ENCODE measurements at regions not wholly inside any gene's neighbourhood (a gene's known extent, or its start where the extent isn't known, plus 50 kb on each side); places are given as distances from the start of the nearest gene placed in this dataset.

GRCh38 chr17:12421077-12421476, 244.6 kb upstream of the MYOCD start:
- Histone ChIP-seq H3K27me3 (ENCODE audit: control insufficient read depth, insufficient read depth, low read length, poor library complexity, severe bottlenecking) (no peaks in the 10 kb centered on the region), H3K4me1 (ENCODE audit: control insufficient read depth, insufficient read depth, low read length) (no peaks in the 10 kb centered on the region), H3K9me3 (ENCODE audit: control insufficient read depth, low read length) (no peaks in the 10 kb centered on the region), H3K4me3 (ENCODE audit: insufficient read depth, low read depth, low read length) (no peak overlapping the region), H3K36me3 (ENCODE audit: control insufficient read depth, insufficient read depth, low read length) (no peaks in the 10 kb centered on the region), H3K27ac (ENCODE audit: insufficient read depth, low read depth, low read length, poor library complexity, severe bottlenecking) (no peak overlapping the region)
- 93 to 96% methylated on average over 5 of the region's 5 CpGs for WGBS, 2 experiments

GRCh38 chr17:12421646-12422306, 243.9 kb upstream of the MYOCD start:
- H3K27ac ChIP-seq (ENCODE audit: insufficient read depth, low read depth, low read length, poor library complexity, severe bottlenecking): no peak overlapping the region
- WGBS, 2 experiments: 88 to 89% methylated on average over 15 of the region's 15 CpGs

DNA sequence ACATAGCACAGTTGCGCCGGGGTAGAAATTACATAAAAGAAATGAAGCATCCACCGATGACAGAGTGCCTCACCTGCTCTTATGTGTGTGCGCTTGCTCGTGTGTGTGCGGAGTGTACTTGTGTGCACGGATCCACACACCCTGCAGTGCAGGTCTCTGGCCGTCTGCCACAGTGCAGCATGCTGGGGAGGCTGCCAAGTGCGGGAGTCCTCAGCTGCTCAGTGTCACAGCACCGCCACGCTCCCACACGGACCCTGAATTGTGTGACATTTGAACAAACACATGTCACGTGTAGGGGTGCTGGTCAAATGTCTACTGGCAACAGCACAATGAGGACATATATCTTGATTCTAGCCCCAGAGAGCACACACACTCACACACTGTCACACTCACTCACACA, 243.0 kb upstream of the MYOCD start:
- Histone ChIP-seq H3K9me3 (ENCODE audit: control insufficient read depth, low read length) (no peaks in the 10 kb centered on the region), H3K36me3 (ENCODE audit: control insufficient read depth, insufficient read depth, low read length) (no peaks in the 10 kb centered on the region), H3K4me1 (ENCODE audit: control insufficient read depth, insufficient read depth, low read length) (no peaks in the 10 kb centered on the region), H3K4me3 (ENCODE audit: insufficient read depth, low read depth, low read length) (no peak overlapping the region), H3K27me3 (ENCODE audit: control insufficient read depth, insufficient read depth, low read length, poor library complexity, severe bottlenecking) (no peaks in the 10 kb centered on the region), H3K27ac (ENCODE audit: insufficient read depth, low read depth, low read length, poor library complexity, severe bottlenecking) (no peak overlapping the region)
- WGBS, 2 experiments: 91 to 92% methylated on average over 13 of the region's 13 CpGs

More at GRCh38 chr17:12421646-12422306, 243.9 kb upstream of the MYOCD start:
- no peak overlapping the region for H3K4me3 ChIP-seq (ENCODE audit: insufficient read depth, low read depth, low read length)
- no peaks in the 10 kb centered on the region for H3K4me1 ChIP-seq (ENCODE audit: control insufficient read depth, insufficient read depth, low read length)
- H3K9me3 ChIP-seq (ENCODE audit: control insufficient read depth, low read length): no peaks in the 10 kb centered on the region
- no peaks in the 10 kb centered on the region for H3K27me3 ChIP-seq (ENCODE audit: control insufficient read depth, insufficient read depth, low read length, poor library complexity, severe bottlenecking)
- H3K36me3 ChIP-seq (ENCODE audit: control insufficient read depth, insufficient read depth, low read length): no peaks in the 10 kb centered on the region

GRCh38 chr17:12423337-12423736, 242.4 kb upstream of the MYOCD start:
- WGBS, 2 experiments: 94 to 95% methylated on average over 7 of the region's 7 CpGs
- Histone ChIP-seq H3K9me3 (ENCODE audit: control insufficient read depth, low read length) (no peaks in the 10 kb centered on the region), H3K4me1 (ENCODE audit: control insufficient read depth, insufficient read depth, low read length) (no peaks in the 10 kb centered on the region), H3K27me3 (ENCODE audit: control insufficient read depth, insufficient read depth, low read length, poor library complexity, severe bottlenecking) (no peaks in the 10 kb centered on the region), H3K27ac (ENCODE audit: insufficient read depth, low read depth, low read length, poor library complexity, severe bottlenecking) (no peak overlapping the region), H3K4me3 (ENCODE audit: insufficient read depth, low read depth, low read length) (no peak overlapping the region), H3K36me3 (ENCODE audit: control insufficient read depth, insufficient read depth, low read length) (no peaks in the 10 kb centered on the region)

DNA sequence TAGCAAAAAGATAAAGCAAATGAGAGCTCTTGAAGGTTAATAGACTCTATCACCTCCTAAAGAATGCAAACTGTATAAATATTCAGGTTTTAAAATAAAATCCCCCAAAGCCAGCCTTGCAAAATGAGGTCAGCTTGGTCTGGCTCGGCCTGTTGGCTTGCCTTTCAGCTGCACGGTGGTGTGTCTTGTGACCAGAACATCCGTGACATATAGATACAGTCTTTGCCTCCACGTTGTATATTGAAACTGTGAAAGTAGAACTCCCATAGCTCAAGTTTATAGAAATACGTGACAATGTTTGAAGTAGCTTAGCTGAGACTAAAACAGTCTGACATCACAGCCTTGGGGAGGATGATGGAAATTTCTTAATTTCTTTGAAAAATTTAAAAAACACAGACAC, 236.6 kb upstream of the MYOCD start:
- Histone ChIP-seq H3K27ac (ENCODE audit: insufficient read depth, low read depth, low read length, poor library complexity, severe bottlenecking) (no peak overlapping the region), H3K27me3 (ENCODE audit: control insufficient read depth, insufficient read depth, low read length, poor library complexity, severe bottlenecking) (no peaks in the 10 kb centered on the region), H3K4me1 (ENCODE audit: control insufficient read depth, insufficient read depth, low read length) (no peaks in the 10 kb centered on the region), H3K4me3 (ENCODE audit: insufficient read depth, low read depth, low read length) (no peak overlapping the region), H3K36me3 (ENCODE audit: control insufficient read depth, insufficient read depth, low read length) (no peaks in the 10 kb centered on the region), H3K9me3 (ENCODE audit: control insufficient read depth, low read length) (no peaks in the 10 kb centered on the region)
- WGBS, 2 experiments: 96% methylated on average over 5 of the region's 5 CpGs

- no peak overlapping the region for H3K4me3 ChIP-seq (ENCODE audit: insufficient read depth, low read depth, low read length)
- H3K27ac ChIP-seq (ENCODE audit: insufficient read depth, low read depth, low read length, poor library complexity, severe bottlenecking): no peak overlapping the region
- no peaks in the 10 kb centered on the region for H3K27me3 ChIP-seq (ENCODE audit: control insufficient read depth, insufficient read depth, low read length, poor library complexity, severe bottlenecking)
- no peaks in the 10 kb centered on the region for H3K4me1 ChIP-seq (ENCODE audit: control insufficient read depth, insufficient read depth, low read length)
- H3K9me3 ChIP-seq (ENCODE audit: control insufficient read depth, low read length): no peaks in the 10 kb centered on the region
- H3K36me3 ChIP-seq (ENCODE audit: control insufficient read depth, insufficient read depth, low read length): no peaks in the 10 kb centered on the region
- WGBS, 2 experiments: 92 to 95% methylated on average over 3 to 4 of the region's 4 CpGs
Observed at GRCh38 chr17:12431188-12431587, 234.5 kb upstream of the MYOCD start.

GRCh38 chr17:12438212-12438611, 227.5 kb upstream of the MYOCD start:
- Histone ChIP-seq H3K27ac (ENCODE audit: insufficient read depth, low read depth, low read length, poor library complexity, severe bottlenecking) (no peak overlapping the region), H3K4me3 (ENCODE audit: insufficient read depth, low read depth, low read length) (no peak overlapping the region), H3K9me3 (ENCODE audit: control insufficient read depth, low read length) (no peaks in the 10 kb centered on the region), H3K36me3 (ENCODE audit: control insufficient read depth, insufficient read depth, low read length) (no peaks in the 10 kb centered on the region), H3K4me1 (ENCODE audit: control insufficient read depth, insufficient read depth, low read length) (no peaks in the 10 kb centered on the region), H3K27me3 (ENCODE audit: control insufficient read depth, insufficient read depth, low read length, poor library complexity, severe bottlenecking) (no peaks in the 10 kb centered on the region)
- 96% methylated on average over 4 to 6 of the region's 6 CpGs for WGBS, 2 experiments

GRCh38 chr17:12438813-12439586, 226.7 kb upstream of the MYOCD start:
- Histone ChIP-seq H3K4me1 (ENCODE audit: control insufficient read depth, insufficient read depth, low read length) (no peaks in the 10 kb centered on the region), H3K27ac (ENCODE audit: insufficient read depth, low read depth, low read length, poor library complexity, severe bottlenecking) (no peak overlapping the region), H3K9me3 (ENCODE audit: control insufficient read depth, low read length) (no peaks in the 10 kb centered on the region), H3K4me3 (ENCODE audit: insufficient read depth, low read depth, low read length) (no peak overlapping the region), H3K36me3 (ENCODE audit: control insufficient read depth, insufficient read depth, low read length) (no peaks in the 10 kb centered on the region), H3K27me3 (ENCODE audit: control insufficient read depth, insufficient read depth, low read length, poor library complexity, severe bottlenecking) (no peaks in the 10 kb centered on the region)
- 91 to 94% methylated on average over 10 of the region's 10 CpGs for WGBS, 2 experiments

- Histone ChIP-seq H3K4me1 (ENCODE audit: control insufficient read depth, insufficient read depth, low read length) (no peaks in the 10 kb centered on the region), H3K9me3 (ENCODE audit: control insufficient read depth, low read length) (no peaks in the 10 kb centered on the region), H3K27ac (ENCODE audit: insufficient read depth, low read depth, low read length, poor library complexity, severe bottlenecking) (no peak overlapping the region), H3K4me3 (ENCODE audit: insufficient read depth, low read depth, low read length) (no peak overlapping the region), H3K27me3 (ENCODE audit: control insufficient read depth, insufficient read depth, low read length, poor library complexity, severe bottlenecking) (no peaks in the 10 kb centered on the region), H3K36me3 (ENCODE audit: control insufficient read depth, insufficient read depth, low read length) (no peaks in the 10 kb centered on the region)
- 100% methylated on average over 1 of the region's 1 CpG; no CpG with 5 or more reads in 1 of the 2 experiments for WGBS, 2 experiments
Observed at GRCh38 chr17:12445331-12445730, 220.4 kb upstream of the MYOCD start.

DNA sequence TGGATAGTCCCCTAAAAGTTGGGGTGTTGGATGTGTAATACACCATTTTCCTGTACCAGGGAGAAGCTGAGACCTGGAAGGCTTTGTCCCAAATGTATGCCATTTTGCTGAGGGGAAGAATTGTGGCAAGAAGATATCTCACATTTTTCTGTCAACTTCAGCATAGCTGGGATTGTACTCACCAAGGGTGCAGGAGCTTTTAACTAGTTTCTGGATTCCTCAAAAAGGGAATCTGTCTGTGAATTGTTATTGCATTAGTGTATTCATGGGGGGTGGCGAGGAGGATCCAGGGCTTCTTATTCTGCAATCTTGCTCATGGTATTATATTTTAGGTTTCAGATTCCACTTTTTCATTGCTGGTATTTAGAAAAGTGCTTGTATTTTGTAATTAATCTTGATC, 208.2 kb upstream of the MYOCD start:
- H3K27ac ChIP-seq (ENCODE audit: insufficient read depth, low read depth, low read length, poor library complexity, severe bottlenecking): no peak overlapping the region
- WGBS, 2 experiments: 93 to 100% methylated on average over 1 of the region's 1 CpG

More for the DNA sequence above, 208.2 kb upstream of the MYOCD start:
- H3K36me3 ChIP-seq (ENCODE audit: control insufficient read depth, insufficient read depth, low read length): no peaks in the 10 kb centered on the region
- H3K9me3 ChIP-seq (ENCODE audit: control insufficient read depth, low read length): no peaks in the 10 kb centered on the region
- no peak overlapping the region for H3K4me3 ChIP-seq (ENCODE audit: insufficient read depth, low read depth, low read length)
- H3K27me3 ChIP-seq (ENCODE audit: control insufficient read depth, insufficient read depth, low read length, poor library complexity, severe bottlenecking): no peaks in the 10 kb centered on the region
- H3K4me1 ChIP-seq (ENCODE audit: control insufficient read depth, insufficient read depth, low read length): no peaks in the 10 kb centered on the region

Measured in ectodermal cell (in vitro differentiated cells).